ENCODE measurements at regions not wholly inside any gene's neighbourhood (a gene's known extent, or its start where the extent isn't known, plus 50 kb on each side); places are given as distances from the start of the nearest gene placed in this dataset.
"Not testable (repeated sequence)": the region's sequence is repeated elsewhere in the genome, so short reads cannot be mapped to it uniquely, and the experiment has no call there.

GRCh38 chrX:66988331-66988730 is 349.5 kb upstream of the EDA2R start:
- TF ChIP-seq CTCF (IDR thresholded peaks at IDR 0.05; ENCODE audit: extremely low read depth, low read depth, low read length): no peak
- Histone ChIP-seq H3K79me2 (ENCODE audit: insufficient read depth, low read length) (no peaks in the 10 kb centered on the region), H4K20me1 (ENCODE audit: insufficient read depth, low read length) (no peaks in the 10 kb centered on the region), H3K4me1 (ENCODE audit: insufficient read depth, low read length) (no peaks in the 10 kb centered on the region), H3K27me3 (ENCODE audit: insufficient read depth, low read length) (no peaks in the 10 kb centered on the region), H3K9me3 (ENCODE audit: low read depth, low read length) (peaks cover 2% of the 10 kb centered on the region), H3K27ac (ENCODE audit: low read depth, low read length) (no peak overlapping the region), H3K4me2 (ENCODE audit: insufficient read depth, low read length) (no peak overlapping the region), H3K4me3 (ENCODE audit: insufficient read depth, low read length) (no peak overlapping the region), H2AFZ (ENCODE audit: low read length) (no peak overlapping the region), H3K36me3 (ENCODE audit: insufficient read depth, low read length) (no peaks in the 10 kb centered on the region)
- DNase-seq (ENCODE audit: insufficient read length, low spot score, missing footprints): no peak

GRCh38 chrX:66961665-66962064 is 322.8 kb upstream of the EDA2R start:
- no peak for TF ChIP-seq CTCF (IDR thresholded peaks at IDR 0.05; ENCODE audit: extremely low read depth, low read depth, low read length)
- H3K4me2 ChIP-seq (ENCODE audit: insufficient read depth, low read length): no peak overlapping the region
- H4K20me1 ChIP-seq (ENCODE audit: insufficient read depth, low read length): no peaks in the 10 kb centered on the region
- H3K4me3 ChIP-seq (ENCODE audit: insufficient read depth, low read length): no peak overlapping the region
- H3K27me3 ChIP-seq (ENCODE audit: insufficient read depth, low read length): no peaks in the 10 kb centered on the region
- no peak overlapping the region for H2AFZ ChIP-seq (ENCODE audit: low read length)
- no peaks in the 10 kb centered on the region for H3K4me1 ChIP-seq (ENCODE audit: insufficient read depth, low read length)
- H3K27ac ChIP-seq (ENCODE audit: low read depth, low read length): no peak overlapping the region
- H3K9me3 ChIP-seq (ENCODE audit: low read depth, low read length): no peaks in the 10 kb centered on the region
- H3K36me3 ChIP-seq (ENCODE audit: insufficient read depth, low read length): no peaks in the 10 kb centered on the region
- DNase-seq (ENCODE audit: insufficient read length, low spot score, missing footprints): no peak
- H3K79me2 ChIP-seq (ENCODE audit: insufficient read depth, low read length): no peaks in the 10 kb centered on the region

- DNase-seq (ENCODE audit: insufficient read length, low spot score, missing footprints): no peak
- H3K4me3 ChIP-seq (ENCODE audit: insufficient read depth, low read length): no peak overlapping the region
- no peaks in the 10 kb centered on the region for H3K36me3 ChIP-seq (ENCODE audit: insufficient read depth, low read length)
- no peaks in the 10 kb centered on the region for H3K9me3 ChIP-seq (ENCODE audit: low read depth, low read length)
- H3K27ac ChIP-seq (ENCODE audit: low read depth, low read length): no peak overlapping the region
- no peak overlapping the region for H2AFZ ChIP-seq (ENCODE audit: low read length)
- H3K4me2 ChIP-seq (ENCODE audit: insufficient read depth, low read length): no peak overlapping the region
- H3K27me3 ChIP-seq (ENCODE audit: insufficient read depth, low read length): no peaks in the 10 kb centered on the region
- no peaks in the 10 kb centered on the region for H3K4me1 ChIP-seq (ENCODE audit: insufficient read depth, low read length)
- no peak for TF ChIP-seq CTCF (IDR thresholded peaks at IDR 0.05; ENCODE audit: extremely low read depth, low read depth, low read length)
- H3K79me2 ChIP-seq (ENCODE audit: insufficient read depth, low read length): no peaks in the 10 kb centered on the region
- no peaks in the 10 kb centered on the region for H4K20me1 ChIP-seq (ENCODE audit: insufficient read depth, low read length)
Measured at GRCh38 chrX:66931713-66932112, 292.8 kb upstream of the EDA2R start.

- not testable (repeated sequence) for H4K20me1 ChIP-seq (ENCODE audit: insufficient read depth, low read length); DNase-seq (ENCODE audit: insufficient read length, low spot score, missing footprints); H3K4me1 ChIP-seq (ENCODE audit: insufficient read depth, low read length); H3K27ac ChIP-seq (ENCODE audit: low read depth, low read length); H3K79me2 ChIP-seq (ENCODE audit: insufficient read depth, low read length); H3K4me2 ChIP-seq (ENCODE audit: insufficient read depth, low read length); H3K4me3 ChIP-seq (ENCODE audit: insufficient read depth, low read length); H2AFZ ChIP-seq (ENCODE audit: low read length); H3K27me3 ChIP-seq (ENCODE audit: insufficient read depth, low read length); H3K9me3 ChIP-seq (ENCODE audit: low read depth, low read length); H3K36me3 ChIP-seq (ENCODE audit: insufficient read depth, low read length)
Measured at GRCh38 chrX:66930516-66930915, 291.6 kb upstream of the EDA2R start.

GRCh38 chrX:66920296-66920695 is 281.4 kb upstream of the EDA2R start:
- no peak for TF ChIP-seq CTCF (IDR thresholded peaks at IDR 0.05; ENCODE audit: extremely low read depth, low read depth, low read length)
- H4K20me1 ChIP-seq (ENCODE audit: insufficient read depth, low read length): no peaks in the 10 kb centered on the region
- H3K4me2 ChIP-seq (ENCODE audit: insufficient read depth, low read length): no peak overlapping the region
- H2AFZ ChIP-seq (ENCODE audit: low read length): no peak overlapping the region
- H3K9me3 ChIP-seq (ENCODE audit: low read depth, low read length): no peaks in the 10 kb centered on the region
- no peaks in the 10 kb centered on the region for H3K4me1 ChIP-seq (ENCODE audit: insufficient read depth, low read length)
- H3K27me3 ChIP-seq (ENCODE audit: insufficient read depth, low read length): no peaks in the 10 kb centered on the region
- no peak overlapping the region for H3K27ac ChIP-seq (ENCODE audit: low read depth, low read length)
- no peak overlapping the region for H3K4me3 ChIP-seq (ENCODE audit: insufficient read depth, low read length)
- no peaks in the 10 kb centered on the region for H3K79me2 ChIP-seq (ENCODE audit: insufficient read depth, low read length)
- no peak for DNase-seq (ENCODE audit: insufficient read length, low spot score, missing footprints)
- no peaks in the 10 kb centered on the region for H3K36me3 ChIP-seq (ENCODE audit: insufficient read depth, low read length)
